ENCODE measurements at regions not wholly inside any gene's neighbourhood (a gene's known extent, or its start where the extent isn't known, plus 50 kb on each side); places are given as distances from the start of the nearest gene placed in this dataset.
A peak's percentile ranks its signal among the peaks of the same experiment; 100 is the strongest.

DNA sequence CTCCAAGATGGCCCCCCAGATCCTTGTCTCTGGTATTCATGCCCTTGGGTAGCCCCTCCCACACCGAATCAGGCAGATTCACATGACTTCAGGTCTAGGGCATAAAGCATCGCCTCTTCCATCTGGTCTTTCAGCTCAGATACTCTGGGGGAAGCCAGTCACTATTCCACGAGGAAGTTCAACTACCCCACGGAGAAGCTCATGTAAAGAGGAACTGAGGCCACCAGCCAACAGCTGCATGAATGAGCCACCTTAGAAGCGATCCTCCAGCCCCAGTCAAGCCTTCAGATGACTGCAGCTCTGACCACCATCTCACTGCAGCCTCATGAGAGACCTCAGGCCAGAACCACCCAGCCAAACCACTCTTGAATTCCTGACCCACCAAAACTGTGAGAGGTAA, 54.1 kb downstream of the SOCS3 start:
- DNase-seq (ENCODE audit: low read depth in 2 of 3, low spot score in 2 of 3) = no peak

DNA sequence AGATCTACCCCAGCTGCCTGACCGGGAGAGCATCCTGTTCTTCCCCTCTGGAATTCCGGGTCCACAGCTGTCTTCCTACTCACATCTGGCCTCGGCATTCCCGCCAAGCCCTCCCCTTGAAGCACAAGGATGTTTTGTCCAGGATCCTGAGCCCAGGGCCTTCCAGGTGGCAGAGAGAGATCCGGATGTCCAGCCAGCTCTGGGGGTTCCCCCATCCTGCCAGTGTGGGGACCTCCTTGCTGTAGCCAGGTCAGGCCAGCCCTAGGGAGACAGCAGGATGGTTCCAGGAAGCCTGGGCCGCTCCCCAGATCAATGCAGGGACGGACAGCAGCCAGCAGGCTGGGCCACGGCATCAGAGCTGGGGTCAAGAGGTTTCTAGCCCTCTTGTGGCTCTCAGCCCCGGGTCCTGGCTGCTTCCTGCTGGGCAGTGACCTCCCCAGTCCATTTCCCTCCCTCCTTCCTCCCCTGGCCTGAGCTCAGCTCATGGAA, 55.3 kb downstream of the SOCS3 start:
- DNase-seq (ENCODE audit: low read depth in 2 of 3, low spot score in 2 of 3) = no peak

DNA sequence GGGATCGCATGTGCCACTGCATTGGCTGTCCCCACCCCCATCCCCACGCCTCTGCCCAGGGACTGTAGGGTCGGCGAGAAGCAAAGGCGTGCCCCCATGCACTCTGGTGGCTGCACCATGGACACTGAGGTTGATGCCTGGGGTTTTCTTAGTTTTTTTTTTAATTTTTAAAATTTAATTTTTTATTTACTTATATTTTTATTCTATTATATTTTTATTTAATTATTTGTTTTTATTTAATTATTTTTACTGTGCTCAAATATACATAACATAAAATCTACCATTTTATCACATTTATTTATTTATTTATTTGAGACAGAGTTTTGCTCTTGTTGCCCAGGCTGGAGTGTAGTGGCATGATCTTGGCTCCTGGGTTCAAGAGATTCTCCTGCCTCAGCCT, 57.4 kb downstream of the SOCS3 start:
- no peak for DNase-seq (ENCODE audit: low read depth in 2 of 3, low spot score in 2 of 3)

DNA sequence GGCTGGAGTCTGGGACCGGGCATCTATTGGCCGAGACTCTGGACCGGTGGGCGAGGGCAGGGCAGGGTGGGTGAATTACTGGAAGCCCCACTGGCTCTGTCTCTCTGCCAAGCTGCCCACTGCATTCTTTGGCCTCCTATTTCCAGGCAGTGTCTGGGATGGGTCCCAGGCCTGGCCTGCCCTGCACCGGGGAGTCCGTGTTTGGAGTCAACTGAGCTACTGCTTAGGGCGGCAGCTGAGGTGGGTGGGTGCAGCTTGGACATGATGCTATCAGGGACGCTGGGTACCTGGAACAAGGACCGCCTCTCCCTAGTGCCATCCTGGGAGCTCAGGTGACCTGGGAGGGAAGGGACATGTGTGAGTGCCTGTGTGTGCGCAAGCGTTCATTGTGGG, 58.1 kb downstream of the SOCS3 start:
- no peak for DNase-seq (ENCODE audit: low read depth in 2 of 3, low spot score in 2 of 3)

DNA sequence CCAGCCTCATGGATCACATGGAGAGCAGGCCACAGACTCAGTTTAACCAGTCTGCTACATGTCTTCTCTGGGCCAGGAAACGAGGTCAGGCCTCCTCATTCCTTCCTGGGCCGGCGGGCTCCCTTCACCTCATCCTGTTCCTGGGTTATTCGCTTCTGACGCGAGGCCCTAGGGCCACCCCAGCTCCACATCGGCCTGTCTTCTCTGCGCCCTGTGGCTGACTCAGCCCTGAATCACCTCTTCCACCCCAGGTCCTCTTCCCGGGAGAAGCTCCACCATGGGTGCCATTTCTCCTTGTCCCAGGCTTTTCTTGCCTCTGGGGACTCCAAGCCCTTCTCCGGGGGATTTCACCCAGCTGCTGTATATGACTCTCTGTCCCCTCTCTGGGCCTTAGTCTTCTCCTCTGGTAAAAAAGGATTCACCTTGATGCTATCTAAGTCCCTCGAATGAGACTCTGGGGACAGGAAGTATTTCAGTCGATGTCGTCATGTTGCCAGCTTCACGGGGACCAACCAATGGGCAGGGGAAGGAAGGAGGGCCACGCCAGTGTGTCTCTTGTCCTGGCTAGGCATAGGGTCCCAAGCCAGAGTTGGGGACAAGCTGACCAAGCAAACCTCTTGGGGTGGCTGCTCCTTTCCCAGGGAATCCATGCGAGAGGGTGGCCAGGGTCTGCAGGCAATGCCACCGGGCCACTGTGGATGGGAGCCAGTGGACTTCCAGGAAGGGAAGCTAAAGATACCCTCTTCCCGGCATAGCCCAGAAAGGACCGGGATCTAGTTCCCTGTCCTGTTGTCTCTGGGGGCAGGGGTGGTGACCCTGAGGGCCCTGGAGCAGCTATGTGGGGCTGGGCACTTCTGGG, 58.7 kb downstream of the SOCS3 start:
- no peak for DNase-seq (ENCODE audit: low read depth in 2 of 3, low spot score in 2 of 3)

DNA sequence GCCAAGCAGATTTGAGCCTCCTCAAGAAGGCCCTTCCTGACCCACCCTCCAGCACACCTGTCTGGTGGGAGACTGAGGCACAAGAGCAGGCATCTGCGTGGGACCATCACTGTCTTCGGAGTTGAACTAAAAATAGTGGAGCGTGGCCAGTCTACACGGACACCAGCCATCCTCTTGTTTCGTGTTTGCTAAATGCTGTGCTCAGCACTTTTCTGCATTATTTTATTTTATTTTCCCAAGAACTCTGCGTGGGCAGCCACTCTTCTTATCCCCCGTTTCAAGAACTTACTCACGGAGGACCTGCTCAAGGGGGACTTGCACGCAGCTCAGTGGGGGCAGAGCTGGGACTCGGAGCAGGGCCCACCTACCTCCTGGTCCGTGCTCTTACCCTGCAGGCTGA, 60.8 kb downstream of the SOCS3 start:
- no peak for DNase-seq (ENCODE audit: low read depth in 2 of 3, low spot score in 2 of 3)

DNA sequence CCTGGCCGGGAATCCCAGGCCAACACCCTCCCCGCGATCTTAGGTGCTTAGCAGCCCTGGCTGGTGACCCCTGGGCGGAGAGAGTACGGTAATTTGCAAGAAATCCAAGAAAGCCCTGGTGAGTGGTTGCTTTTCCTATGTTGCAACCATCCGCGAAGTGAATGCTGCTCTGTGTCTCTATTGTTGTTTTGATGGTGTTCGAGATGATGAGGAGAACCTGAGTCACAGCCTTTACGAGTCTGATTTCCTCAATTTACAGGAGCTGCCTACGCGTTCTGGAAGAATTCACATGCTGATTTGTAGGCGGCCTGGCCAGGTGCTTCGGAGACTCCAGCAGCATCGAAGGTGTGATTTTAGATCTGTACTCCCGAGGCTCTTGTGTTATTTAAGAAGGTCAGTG, 63.3 kb downstream of the TMEM235 start:
- no peak for DNase-seq (ENCODE audit: low read depth in 2 of 3, low spot score in 2 of 3)

DNA sequence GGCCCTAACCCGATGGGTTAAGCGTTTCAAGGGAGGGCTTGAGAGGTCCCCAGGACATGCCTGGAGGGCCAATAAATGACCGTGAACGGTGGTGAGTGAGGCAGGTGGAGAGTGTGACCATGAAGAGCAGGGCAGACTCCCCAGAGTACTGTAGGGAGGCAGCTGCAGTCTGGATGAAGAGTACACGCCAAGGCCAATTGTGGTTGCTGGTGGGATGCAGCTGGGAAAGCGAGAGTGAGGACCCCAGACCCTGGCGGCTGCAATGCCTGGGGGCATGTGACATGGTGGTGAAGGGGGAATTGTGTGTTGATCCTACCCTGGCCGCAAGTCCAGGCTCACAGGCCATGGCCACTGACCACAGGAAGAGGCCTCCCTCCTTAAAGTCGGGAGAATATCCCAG, 62.9 kb downstream of the TMEM235 start:
- DNase-seq (ENCODE audit: low read depth in 2 of 3, low spot score in 2 of 3) = no peak

DNA sequence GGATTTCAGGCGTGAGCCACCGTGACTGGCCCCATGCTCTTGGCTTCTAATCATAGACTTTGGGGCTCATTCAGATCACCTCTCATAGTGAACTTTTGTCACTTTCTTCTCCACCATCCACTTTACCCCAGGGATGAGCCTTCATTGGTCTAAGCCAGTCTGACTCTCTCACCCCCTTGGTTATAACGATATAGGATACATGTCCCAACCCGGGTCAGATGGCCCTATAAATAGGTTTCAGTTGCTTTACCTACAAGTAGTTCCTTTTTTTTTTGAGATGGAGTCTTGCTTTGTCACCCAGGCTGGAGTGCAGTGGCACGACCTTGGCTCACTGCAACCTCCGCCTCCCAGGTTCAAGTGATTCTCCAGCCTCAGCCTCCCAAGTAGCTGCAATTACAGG, 61.7 kb downstream of the TMEM235 start:
- peak in 1 of 3 donors; percentile 34 for DNase-seq (ENCODE audit: low read depth in 2 of 3, low spot score in 2 of 3)

DNA sequence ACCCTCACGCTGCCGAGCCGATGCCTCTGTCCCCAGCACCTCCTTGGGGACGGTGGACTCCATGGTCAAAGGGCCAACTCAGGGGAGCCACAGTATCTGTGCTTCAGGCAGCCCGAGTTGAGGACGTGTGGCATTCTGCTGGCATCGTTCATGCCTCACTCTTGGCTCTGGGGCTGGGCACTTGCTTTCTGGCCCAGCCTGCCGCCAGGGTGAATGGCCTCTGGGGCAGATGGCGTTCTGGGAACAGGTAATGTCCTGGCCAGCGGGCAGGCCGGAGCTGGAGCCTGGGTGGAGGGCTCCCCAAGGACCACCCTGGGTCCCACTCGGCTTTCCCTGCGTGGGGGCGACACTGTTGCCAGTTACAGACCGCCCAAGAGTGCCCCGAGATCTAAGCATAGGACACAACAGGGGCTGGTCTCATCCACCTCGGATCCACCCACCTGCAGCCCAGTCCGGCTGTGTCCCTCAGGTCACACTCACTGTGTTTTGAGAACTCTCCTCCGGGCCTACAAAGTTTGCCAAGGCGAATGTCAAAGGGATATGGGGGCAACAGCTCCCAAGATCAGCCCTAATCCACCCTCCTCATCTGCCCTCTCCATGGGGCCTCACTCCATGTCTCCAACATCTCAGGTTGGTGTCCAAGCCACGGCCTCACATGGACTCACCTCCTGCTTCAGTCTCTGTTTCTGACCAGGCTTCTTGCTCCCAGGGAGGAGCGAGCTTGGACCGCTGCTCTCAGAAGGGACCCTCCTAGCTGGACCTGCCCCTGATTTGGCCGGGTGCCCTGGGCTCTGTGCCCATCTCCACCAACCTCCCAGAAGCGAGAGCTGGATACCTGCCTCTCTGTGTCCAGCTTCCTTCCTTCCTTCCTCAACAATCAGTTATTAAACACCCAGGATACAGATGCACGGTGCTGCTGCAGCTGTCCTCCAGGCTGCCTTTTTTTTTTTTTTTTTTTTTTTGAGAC, 60.8 kb downstream of the TMEM235 start:
- DNase-seq (ENCODE audit: low read depth in 2 of 3, low spot score in 2 of 3) = no peak

DNA sequence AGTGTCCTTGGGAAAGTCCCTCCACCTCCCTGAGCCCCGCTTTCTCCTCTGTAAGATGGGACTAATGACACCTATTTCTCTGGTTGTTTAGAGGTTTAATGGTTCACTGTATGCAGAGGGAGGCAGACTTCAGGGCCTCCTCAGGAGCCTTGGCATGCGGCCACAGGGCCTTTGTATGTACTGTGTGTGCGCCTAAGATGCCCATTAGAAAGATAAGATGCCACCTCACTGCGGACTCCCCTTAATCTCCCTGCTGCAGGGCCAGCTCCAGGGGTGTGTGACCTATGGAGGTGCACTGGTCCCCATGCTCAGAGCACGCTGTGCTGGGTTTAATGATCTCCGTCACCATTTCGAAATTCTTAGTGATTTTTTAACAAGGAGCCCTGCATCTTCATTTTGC, 59.3 kb downstream of the TMEM235 start:
- DNase-seq (ENCODE audit: low read depth in 2 of 3, low spot score in 2 of 3) = no peak

All from hematopoietic multipotent progenitor cell (in vitro differentiated cells).